ENCODE measurements at regions not wholly inside any gene's neighbourhood (a gene's known extent, or its start where the extent isn't known, plus 50 kb on each side); places are given as distances from the start of the nearest gene placed in this dataset.

GRCh38 chr3:10582733-10583132, 77.3 kb upstream of the ATP2B2 start:
- TF ChIP-seq, protein P1, sequence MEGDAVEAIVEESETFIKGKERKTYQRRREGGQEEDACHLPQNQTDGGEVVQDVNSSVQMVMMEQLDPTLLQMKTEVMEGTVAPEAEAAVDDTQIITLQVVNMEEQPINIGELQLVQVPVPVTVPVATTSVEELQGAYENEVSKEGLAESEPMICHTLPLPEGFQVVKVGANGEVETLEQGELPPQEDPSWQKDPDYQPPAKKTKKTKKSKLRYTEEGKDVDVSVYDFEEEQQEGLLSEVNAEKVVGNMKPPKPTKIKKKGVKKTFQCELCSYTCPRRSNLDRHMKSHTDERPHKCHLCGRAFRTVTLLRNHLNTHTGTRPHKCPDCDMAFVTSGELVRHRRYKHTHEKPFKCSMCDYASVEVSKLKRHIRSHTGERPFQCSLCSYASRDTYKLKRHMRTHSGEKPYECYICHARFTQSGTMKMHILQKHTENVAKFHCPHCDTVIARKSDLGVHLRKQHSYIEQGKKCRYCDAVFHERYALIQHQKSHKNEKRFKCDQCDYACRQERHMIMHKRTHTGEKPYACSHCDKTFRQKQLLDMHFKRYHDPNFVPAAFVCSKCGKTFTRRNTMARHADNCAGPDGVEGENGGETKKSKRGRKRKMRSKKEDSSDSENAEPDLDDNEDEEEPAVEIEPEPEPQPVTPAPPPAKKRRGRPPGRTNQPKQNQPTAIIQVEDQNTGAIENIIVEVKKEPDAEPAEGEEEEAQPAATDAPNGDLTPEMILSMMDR (IDR thresholded peaks at IDR 0.05; ENCODE audit: low read depth, low read length): no peak
- H3K4me3 ChIP-seq (ENCODE audit: low read depth, low read length): no peak overlapping the region

GRCh38 chr3:10583798-10584708, 78.7 kb upstream of the ATP2B2 start:
- no peak overlapping the region for H3K4me3 ChIP-seq (ENCODE audit: low read depth, low read length)
- TF ChIP-seq, protein P1 (IDR thresholded peaks at IDR 0.05; ENCODE audit: low read depth, low read length): no peak

- TF ChIP-seq, protein P1 (IDR thresholded peaks at IDR 0.05; ENCODE audit: low read depth, low read length): no peak
- H3K4me3 ChIP-seq (ENCODE audit: low read depth, low read length): no peak overlapping the region
These were observed 80.6 kb upstream of the ATP2B2 start for GRCh38 chr3:10585945-10586344.

DNA sequence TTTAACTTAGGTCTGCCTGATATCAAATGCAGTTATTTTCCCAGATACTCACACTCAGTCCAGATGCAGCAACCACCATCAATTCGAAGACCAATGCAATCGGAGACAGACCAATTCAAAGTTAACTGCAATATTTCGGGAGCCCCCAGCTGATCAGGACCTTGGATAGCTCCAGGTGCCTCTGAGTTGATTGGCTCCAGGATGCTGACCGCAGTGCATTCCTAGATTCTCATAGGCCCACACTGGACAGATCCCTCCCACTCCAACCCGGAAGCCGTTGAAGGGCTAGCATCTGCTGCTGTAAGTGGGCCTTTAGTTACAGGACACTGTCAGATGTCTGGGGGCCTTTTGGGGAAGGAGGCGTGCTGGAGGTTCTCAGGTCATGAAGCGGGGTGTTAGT, 89.5 kb upstream of the ATP2B2 start:
- TF ChIP-seq, protein P1 (IDR thresholded peaks at IDR 0.05; ENCODE audit: low read depth, low read length): no peak
- no peak overlapping the region for H3K4me3 ChIP-seq (ENCODE audit: low read depth, low read length)

- no peak overlapping the region for H3K4me3 ChIP-seq (ENCODE audit: low read depth, low read length)
- TF ChIP-seq, protein P1 (IDR thresholded peaks at IDR 0.05; ENCODE audit: low read depth, low read length): no peak
These were observed 91.5 kb upstream of the ATP2B2 start for GRCh38 chr3:10596746-10597448.

DNA sequence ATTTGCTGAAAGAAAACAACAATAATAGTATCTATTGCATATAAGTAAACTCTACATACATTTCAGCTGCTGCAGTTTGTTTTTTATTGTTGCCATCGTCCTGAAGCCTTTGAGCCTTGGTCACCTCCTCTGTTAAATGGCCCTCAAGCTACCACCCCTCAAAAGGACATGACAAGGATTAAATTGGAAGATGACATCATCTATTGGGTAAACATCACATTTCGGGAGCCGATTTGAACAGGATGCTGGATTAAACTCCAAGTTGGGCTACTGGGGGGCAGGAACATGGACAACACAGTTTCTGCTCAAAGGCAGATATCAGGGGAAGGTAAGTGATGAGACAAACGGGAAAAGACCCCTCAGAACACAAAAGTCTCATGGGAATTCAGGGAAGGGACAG, 92.3 kb upstream of the ATP2B2 start:
- no peak overlapping the region for H3K4me3 ChIP-seq (ENCODE audit: low read depth, low read length)
- TF ChIP-seq, protein P1 (IDR thresholded peaks at IDR 0.05; ENCODE audit: low read depth, low read length): no peak

- H3K4me3 ChIP-seq (ENCODE audit: low read depth, low read length): no peak overlapping the region
- TF ChIP-seq, protein P1 (IDR thresholded peaks at IDR 0.05; ENCODE audit: low read depth, low read length): no peak
These were observed 93.6 kb upstream of the ATP2B2 start for GRCh38 chr3:10599017-10599416.
